ENCODE measurements at regions not wholly inside any gene's neighbourhood (a gene's known extent, or its start where the extent isn't known, plus 50 kb on each side); places are given as distances from the start of the nearest gene placed in this dataset.

DNA sequence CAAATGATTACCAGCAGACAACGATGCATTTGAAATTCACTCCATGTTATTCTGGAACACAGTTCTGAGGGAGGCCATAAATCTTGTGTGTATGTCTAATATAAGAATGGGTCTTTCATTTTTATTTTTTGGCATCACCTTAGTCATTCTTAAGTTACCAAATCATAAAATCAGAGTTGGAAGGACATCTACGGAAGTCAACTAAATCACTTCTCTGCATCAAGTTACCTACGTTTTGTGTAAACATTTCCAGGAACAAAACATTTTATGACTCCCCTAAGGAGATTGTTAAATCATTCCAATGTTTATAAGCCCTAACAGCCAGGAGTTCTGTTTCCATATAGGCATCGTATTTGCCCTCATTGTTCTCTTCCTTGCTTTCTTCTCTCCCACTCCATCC, 378.2 kb downstream of the FAM170A start:
- no peak for DNase-seq (ENCODE audit: low read depth)

DNA sequence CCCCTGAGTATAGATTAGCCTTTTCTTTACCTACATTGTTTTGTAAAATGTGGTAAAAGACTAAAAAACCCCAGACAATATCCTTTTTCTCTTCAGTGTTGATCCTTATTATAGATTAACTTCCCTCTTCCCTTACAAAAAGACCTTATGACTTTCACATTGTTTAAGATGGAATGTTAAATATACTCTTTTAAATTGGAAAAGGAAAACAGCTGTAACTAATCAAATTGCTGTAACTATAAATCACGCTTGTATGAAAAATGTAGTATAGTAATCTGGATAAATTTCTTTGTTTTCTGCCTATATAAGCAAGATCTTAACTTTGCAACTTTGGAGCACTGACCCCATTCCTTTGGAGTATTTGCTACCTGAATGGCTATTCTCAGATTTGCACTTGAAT, 383.1 kb downstream of the FAM170A start:
- no peak for DNase-seq (ENCODE audit: low read depth)

DNA sequence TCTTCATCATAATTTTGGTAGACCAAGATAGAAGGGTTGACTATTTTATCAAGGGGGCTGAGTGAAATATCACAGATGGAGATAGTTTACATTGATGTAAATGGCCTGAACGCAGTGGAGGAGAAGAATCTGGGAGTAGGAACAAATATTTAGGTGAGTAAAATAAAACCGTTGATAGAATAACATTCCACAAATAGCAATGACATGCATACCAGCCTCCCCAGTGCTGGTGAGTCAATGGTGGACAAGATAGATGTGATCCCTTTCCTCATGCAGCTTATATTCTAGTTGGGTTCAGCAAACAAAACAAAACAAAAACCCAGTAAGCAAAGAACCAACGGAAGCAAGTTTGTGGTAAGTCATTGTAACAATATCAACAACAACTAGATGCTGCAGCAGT, 385.2 kb downstream of the FAM170A start:
- DNase-seq (ENCODE audit: low read depth): no peak

DNA sequence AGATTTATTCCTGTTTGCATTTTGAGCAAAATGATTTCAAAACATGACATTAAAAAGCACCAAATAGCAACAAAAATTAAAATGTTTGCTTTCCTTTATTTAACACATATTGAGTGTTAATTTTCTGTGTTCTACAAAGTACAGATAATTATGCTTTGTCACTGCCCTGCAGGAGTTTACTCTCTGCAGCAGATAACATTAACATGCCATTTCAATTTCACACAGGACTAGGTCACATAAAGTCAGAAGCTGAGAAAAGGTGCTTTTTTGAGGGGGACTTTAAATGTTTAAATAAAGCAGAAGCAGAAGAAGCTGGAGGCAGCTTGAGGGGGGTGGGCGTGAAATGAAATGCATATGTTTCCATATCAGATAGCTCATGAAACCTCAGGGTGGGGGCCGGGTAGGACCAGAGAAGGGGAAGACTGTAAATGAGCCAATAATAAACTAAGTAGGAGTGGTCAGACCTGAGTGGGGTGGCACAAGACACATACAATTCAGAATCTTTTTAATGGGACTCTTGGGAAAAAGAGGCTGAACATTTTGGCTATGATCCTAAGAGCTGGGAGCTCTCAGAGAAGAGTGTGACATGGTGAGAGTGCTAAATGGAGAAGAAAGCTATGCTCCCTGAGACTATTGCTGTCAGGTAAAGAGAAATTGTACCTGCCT, 387.5 kb downstream of the FAM170A start:
- no peak for DNase-seq (ENCODE audit: low read depth)

DNA sequence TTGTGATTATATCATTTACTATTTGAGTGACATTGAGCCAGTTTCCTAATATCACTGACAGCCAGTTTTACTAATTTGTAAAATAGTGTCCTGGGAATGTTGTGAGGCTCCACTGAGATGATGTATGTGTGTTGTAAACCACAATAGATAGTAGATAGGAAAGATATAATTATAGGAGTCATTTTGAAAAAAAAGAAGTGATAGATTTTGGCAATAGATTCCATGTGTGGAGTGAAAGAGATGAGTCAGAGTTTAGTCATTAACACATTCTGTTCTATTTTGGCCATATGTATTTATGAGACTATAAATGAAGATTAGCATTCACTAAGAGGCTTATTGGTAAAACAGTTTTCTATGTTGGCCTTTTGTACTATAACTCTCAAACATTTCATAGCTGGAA, 388.2 kb downstream of the FAM170A start:
- no peak for DNase-seq (ENCODE audit: low read depth)

DNA sequence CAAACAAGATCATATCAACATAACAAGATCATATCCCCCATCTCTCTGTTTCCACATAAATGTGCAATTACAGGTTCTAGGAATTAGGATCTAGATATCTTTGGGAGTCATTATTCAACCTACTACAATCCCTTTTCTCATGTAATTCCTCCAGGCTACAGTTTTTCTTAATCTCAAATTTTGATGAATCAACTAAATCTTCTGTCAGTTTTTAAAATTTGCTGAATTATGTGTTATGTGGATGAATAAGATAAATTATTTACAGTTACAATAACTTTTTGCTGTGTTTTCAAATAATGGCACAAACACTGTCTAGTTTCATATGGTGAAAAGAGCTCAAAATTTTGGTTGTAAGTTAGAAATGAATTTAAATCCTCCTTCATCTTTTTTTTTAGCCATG, 405.8 kb downstream of the FAM170A start:
- DNase-seq (ENCODE audit: low read depth): no peak

DNA sequence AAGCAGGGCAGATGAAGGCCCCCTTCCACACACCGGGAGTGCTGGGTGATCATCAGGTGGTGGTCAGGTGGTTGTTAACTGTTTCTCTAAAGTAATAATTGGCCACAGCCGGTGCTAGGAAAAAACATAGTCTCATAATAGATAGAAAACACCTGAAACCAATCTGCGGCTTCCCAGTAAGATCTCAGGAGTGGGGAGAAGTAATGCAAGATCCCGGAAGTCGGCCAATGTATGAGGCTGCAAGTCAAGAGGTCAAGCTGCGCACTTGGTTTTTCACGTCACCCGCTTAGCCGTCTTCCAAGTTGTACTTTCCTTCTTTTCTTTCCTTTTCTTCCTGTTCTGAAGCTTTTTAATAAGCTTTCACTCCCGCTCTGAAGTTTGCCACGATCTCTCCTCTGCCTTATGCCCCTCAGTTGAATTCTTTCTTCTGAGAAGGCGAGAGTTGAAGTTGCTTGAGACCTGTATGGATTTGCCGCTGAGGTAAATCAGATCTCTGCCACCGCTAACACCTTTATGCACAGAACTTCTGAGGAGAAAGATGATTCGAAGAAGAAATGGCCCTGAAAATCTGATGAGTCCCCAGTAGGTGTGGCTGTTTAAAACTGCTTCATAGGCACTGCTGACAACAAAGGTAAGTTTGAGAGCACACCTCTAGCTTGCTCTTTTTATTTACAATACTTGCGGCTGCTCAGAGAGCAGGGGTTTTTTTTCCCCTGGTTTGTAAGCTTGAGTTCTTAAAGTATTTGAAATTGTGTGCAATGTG, 406.6 kb downstream of the FAM170A start:
- no peak for DNase-seq (ENCODE audit: low read depth)

DNA sequence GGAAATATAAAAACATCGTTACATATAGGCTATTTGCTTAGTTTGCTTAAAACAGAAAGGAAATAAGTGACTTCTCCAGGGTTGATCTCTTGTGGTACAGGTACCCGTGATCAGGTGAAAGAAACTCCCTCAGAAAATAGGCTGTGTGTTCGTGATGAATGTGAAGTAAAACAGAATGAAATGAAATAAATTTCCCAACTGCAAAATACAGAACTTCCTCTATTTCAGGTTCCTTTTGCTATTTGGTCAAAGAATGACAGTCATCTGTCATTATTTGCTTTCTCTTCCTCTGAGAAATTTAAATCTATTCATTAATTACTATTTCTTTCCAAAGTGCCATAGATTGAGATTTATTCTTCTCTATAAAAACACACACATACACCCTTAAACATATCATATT, 408.1 kb downstream of the FAM170A start:
- DNase-seq (ENCODE audit: low read depth): no peak

DNA sequence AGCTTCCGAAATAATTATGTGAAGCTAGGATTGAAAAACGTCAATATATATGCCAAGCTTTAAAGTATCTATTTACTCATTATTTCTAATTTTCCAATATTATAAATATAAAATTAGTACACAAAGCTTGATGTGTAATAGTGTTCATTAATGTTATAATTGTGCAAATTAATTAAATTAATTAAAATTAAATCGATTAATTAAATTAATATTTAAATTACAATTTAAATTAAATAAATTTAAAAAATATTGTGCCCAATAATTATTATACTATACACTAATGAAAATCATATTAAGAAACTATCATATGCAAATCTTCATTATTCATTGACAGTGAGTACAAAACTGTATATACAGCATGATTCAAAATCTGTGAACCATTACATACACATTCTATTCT, 409.8 kb downstream of the FAM170A start:
- DNase-seq (ENCODE audit: low read depth): no peak

DNA sequence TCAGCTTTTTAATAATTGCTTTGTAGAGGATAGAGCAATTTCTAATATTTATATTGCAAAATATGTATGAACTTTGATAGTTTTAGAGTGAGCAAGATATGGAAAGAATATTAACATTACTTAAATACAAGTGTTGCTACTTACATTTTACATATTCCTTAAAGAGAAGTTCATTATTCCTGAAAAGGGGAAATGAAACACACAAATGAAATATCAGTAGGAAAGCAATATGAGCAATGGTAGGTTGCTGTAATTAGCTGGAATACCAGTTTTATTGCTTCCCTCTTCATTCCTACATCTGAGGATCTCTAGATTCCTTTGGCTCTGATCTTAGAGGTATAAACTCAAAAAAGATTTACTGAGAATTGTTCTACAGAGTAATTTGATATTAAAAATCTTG, 414.1 kb downstream of the FAM170A start:
- no peak for DNase-seq (ENCODE audit: low read depth)

DNA sequence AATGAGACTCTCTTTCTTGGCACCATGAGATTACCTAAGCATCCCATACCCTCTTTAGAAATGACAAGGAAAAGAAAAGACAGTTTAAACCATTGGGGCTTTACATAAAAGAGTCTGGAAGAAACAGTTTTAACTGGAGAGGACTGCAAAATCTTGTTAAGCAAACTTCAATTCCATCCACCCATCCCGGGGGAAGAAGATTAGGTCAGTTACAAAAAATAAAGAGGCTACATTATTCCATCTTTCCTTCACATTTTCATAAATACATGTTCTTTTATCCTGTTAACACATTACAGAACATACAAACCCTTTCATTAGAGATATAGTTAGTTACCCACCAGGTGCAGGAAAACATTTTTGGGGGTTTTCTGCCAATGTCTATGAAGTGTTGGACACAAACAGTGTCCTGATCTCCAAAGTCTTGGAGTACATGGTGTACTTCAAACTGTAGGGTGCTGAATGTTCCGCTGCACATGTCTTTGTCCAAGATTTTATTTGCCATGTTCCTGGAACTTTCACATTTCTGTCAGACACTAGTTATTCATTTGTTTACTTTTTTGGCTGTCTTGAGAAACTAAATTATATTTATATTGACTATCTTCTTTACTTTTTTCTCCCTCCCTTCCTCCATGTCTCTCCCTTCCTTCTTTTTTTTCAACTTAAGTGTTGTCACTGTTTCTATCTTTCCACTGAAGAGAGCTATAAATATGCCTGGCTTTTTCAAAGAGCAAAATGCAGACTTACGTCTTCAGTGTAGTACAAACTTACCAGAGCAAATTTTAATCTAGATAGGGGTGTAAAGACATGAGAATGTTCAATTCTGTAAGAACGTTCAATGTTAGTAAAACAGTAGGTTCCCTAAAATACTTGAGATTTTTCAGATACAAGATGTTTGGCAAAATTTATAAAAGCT, 410.9 kb upstream of the PRR16 start:
- no peak for DNase-seq (ENCODE audit: low read depth)

DNA sequence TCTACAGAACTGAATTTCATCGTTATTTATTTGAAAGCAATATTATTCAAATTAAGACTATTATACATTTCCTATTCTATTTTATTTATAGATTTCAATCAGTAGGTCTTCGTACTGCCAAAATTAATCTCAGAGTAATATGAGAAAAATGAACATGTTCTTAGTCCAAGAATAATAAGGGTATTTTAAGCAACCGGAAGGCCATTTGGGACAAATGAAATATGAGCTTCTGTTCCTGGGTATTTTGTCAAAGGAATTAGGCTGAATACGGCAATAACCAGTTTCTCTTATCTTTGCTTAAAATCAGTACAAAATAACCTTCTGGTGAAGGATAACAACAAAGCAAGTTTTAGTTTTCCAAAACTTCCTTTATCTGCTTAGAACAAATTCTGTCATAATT, 410.3 kb upstream of the PRR16 start:
- DNase-seq (ENCODE audit: low read depth): no peak

DNA sequence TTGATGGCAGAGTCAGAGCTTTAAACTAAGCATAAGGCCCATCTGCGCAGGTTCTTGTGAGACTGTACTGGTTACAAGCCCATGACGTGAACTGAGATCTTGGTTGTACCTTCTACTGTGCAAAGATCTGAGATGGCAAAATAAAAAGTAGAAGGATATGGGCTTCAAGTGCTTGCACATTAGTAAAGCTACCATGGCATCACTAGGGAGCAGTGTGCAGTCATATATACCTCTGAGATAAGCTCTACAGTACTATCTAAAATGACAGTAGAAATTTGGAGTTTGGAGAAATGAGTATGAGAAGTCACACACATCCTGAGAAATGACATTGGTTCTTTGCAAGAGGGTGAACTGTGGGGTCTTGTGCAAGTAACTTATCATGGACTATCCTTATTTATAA, 408.2 kb upstream of the PRR16 start:
- DNase-seq (ENCODE audit: low read depth): peak; percentile 65

DNA sequence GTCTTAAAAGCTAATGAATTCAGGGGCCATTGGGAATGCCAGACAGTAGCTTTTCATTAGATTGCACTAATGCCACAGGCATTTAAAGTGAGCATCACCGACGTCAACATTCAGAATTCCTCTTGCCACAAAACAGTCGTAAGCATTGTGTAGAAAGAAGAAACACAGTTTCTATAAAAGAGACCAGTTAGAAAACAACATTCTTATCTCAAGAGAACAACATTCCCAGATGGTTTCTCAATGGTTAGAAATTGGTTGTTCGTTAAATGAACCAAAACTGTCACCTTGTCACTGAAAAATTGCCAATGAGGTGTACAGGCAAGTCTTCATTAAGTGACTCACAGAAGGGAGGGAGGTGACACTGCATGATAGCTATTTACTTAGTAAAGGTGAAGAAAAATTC, 401.6 kb upstream of the PRR16 start:
- DNase-seq (ENCODE audit: low read depth): no peak

DNA sequence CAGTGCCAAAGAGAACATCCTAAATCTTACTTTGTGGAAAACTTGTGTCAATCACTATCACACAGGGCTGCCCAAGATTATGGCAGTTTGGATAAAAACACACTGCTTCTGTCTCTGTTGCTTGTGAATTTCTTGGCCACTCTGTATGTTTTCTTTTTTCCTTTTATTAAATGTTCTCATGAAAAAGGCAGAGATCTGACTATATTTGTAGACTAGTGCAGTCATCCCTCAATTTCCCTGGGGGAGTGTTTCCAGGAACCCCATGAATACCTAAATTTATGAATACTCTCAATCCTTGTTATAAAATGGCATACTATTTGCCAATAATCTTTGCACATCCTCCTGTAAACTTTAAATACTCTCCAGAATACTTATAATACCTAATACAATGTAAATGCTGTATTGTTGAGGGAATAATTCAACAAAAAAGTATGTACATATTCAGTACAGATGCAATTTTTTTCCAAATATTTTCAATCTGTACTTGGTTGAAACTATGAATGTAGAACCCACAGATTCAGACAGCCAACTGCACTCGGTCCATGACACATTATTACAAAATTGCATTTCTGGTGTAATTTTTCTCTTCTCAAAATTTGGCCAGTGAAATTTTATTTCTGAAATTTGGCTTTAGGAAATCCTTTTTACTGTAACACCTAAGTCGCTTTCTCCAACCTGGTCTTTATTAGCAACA, 391.9 kb upstream of the PRR16 start:
- no peak for DNase-seq (ENCODE audit: low read depth)

DNA sequence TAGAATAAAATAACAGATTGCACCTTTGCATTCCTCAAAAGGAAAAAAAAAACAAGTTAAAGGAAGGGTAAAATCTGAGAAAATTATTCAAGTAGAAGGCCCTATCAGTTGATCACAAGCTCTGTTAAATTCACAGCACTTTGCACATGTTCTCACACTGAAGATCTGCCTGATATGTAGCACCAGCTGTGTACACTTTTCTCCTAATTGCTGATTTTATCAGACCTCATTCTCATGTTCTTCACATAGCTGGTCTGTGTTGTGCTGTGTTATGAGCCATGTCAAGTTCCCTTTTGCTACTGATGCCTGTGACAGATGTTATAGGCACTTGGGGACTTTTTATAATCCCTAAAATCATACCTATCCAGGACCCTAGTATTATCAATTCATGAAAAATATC, 390.4 kb upstream of the PRR16 start:
- DNase-seq (ENCODE audit: low read depth): no peak

DNA sequence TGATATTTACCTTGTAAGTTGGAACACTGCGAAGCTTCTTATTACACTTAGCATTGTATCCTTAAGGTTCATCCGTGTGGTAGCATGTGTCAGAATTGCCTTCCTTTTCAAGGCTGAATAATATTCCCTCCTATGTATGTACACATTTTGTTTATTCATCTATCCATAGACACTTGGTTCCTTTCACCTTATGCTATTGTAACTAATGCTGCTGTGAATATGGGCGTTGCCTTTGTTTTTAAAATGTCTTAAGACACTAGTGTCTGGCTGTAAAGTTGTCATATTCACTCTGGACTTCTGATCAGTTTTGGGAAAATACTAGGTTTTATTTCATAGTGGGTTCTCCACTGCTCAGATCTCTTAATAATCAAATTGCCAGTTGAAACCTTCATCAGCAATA, 383.3 kb upstream of the PRR16 start:
- DNase-seq (ENCODE audit: low read depth): no peak

DNA sequence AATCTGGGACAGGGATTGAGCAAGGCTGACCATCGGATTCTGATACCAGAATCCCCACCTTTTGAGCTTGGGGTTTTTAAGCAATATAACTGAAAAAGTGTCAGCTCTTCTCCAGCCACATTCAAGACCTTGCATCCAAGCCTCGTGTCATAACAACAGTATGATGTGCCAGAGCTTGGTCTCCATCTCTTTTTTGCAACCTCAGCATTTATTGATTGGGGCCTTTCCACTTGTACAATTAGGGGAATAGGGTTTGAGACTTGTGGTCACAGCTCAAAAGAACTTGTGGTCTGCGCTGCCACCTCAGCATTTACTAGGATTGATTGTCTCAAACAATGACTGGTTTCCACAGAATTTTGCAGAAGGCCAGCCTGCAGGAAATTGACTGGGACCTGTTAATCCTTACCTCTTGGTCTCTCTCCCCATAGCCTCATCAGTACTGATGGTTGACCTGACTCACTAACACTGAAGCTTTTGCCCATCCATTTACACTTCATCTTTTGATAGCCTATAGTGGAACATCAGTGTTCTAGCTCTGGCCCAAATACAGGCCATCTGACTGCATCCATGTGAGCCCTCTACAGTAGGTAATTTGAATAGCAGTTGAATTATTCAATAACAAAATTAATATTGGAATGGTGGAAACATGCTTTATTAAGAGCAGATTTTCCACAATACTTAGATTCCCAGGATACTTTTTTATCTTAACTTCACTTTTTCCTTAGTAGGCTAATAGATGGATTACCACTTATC, 381.6 kb upstream of the PRR16 start:
- no peak for DNase-seq (ENCODE audit: low read depth)

DNA sequence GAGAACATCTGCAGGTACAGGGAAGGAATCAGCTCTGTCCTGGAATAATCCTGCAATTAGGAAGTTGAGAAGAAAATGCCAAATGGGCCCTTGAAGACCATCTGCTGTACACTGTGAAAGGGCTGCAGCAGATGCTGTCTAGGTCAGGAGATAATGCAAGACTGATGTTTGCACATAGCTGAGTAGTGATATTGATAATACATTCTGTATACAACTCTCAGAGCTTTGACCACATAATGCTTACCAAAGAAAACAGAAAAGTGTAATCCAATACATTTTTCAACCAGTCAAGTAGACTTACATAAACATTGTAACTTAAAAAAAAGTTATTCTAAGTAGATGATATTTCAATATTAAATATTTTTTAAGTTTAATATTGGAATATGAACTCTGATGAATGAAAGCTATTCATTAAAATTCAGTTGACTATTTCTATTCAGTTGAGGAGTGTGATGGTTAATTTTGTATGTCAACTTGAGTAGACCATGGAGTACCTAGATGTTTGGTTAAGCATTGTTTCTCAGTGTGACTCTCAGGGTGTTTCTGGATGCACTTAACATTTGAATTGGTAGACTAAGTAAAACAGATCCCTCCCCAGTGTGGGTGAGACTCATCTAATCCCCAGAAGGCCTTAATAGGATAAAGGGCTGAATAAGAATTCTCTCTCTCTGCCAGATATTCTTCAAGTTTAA, 380.1 kb upstream of the PRR16 start:
- DNase-seq (ENCODE audit: low read depth): no peak

DNA sequence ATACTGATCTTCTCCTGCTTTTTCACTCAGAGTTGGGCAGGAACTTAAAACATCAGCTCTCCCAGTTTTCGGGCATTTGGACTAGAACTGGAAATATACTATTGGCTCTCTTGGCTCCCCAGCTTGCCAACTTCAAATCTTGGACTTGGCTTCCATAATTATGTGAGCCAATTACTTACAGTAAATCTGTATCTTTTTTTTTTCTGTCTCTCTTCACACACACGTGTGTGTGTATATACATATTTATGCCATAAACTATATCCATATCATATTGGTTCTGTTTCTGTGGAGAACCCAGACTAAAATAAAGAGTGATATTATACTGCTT, 379.6 kb upstream of the PRR16 start:
- DNase-seq (ENCODE audit: low read depth): no peak

DNA sequence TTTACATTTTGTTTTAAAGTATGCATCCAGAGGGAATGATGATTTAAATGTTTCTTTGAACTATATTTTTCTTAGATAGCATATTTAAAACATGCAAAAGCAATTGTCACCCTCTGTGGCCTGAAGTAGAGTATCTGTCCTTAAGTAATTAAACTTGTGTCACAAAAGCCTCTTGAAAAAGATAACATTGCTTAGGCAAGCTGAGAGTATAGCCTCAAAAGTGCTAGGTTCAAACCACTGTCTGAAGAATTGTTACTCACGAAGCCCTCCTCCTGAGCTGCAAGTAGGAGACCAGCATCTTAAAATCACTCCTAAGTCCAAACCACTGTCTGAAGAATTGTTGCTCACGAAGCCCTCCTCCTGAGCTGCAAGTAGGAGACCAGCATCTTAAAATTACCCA, 378.0 kb upstream of the PRR16 start:
- no peak for DNase-seq (ENCODE audit: low read depth)

All from fibroblast of the conjunctiva (primary cell).